Panc1 (cell line): ENCODE measurements at regions not wholly inside any gene's neighbourhood (a gene's known extent, or its start where the extent isn't known, plus 50 kb on each side); places are given as distances from the start of the nearest gene placed in this dataset.

Experiments used
- ATAC-seq: fragments of 200-7000 bp; cut with Tn5 transposase; 2 replicates; pipeline ENCODE4 v1.9.1; 2020; ENCODE audit warnings: mild to moderate bottlenecking, moderate library complexity
- BruUV-seq: library from RNA; stranded (reverse); fragments of 400-500 nt; replicated peaks from 2 replicates; lab custom pipeline; 2021; lab: Mats Ljungman, UMichigan
- CTCF ChIA-PET: fragments of 300-600 bp; sonication (Branson Sonifier 250); formaldehyde crosslinking; loops from one replicate; lab custom pipeline; 2022; ENCODE audit warnings: antibody characterized with exemption; lab: Charles Lee
- POLR2A ChIA-PET: fragments of 300-600 bp; sonication (Branson Sonifier 250); formaldehyde crosslinking; loops from one replicate; lab custom pipeline; 2022; ENCODE audit warnings: antibody characterized with exemption; lab: Charles Lee
- DNase-seq: peaks from one replicate; pipeline ENCODE4 v3.0.0-alpha.2; 2010; ENCODE audit warnings: low read depth, low spot score
- H3K27ac ChIP-seq: 2 replicates; pipeline ENCODE4 v1.5.1; 2011; ENCODE audit warnings: mild to moderate bottlenecking, low read length, inconsistent platforms
- H3K27me3 ChIP-seq: fragments of 200-500 bp; sonication (Bioruptor generic); 2 replicates; pipeline ENCODE4 v1.6.0; 2014; ENCODE audit warnings: low read length, inconsistent platforms; ENCODE audit not compliant: control insufficient read depth, insufficient read depth
- H3K36me3 ChIP-seq: fragments of 200-500 bp; sonication (Bioruptor generic); 2 replicates; pipeline ENCODE4 v1.5.1; 2014; ENCODE audit warnings: inconsistent platforms, mild to moderate bottlenecking, low read length, moderate library complexity; ENCODE audit not compliant: control insufficient read depth, insufficient read depth
- H3K4me1 ChIP-seq: 2 replicates; pipeline ENCODE4 v1.5.1; 2011; ENCODE audit warnings: inconsistent platforms, mild to moderate bottlenecking, low read length, moderate library complexity; ENCODE audit not compliant: control insufficient read depth, insufficient read depth
- H3K4me3 ChIP-seq, 2 experiments: 2 replicates each; pipeline ENCODE4 v1.5.1; 2011 to 2012; ENCODE audit warnings: low read depth in 2 of 2, low read length in 2 of 2, mild to moderate bottlenecking in 2 of 2, inconsistent platforms in 1 of 2, moderate library complexity in 1 of 2
- H3K9me3 ChIP-seq: fragments of 200-500 bp; sonication (Bioruptor generic); 2 replicates; pipeline ENCODE4 v1.5.1; 2014; ENCODE audit warnings: low read depth, mild to moderate bottlenecking, inconsistent platforms, low read length, moderate library complexity; ENCODE audit not compliant: control insufficient read depth, insufficient read depth
- POLR2AphosphoS5 ChIP-seq: IDR thresholded peaks from 2 replicates; pipeline ENCODE4 v1.6.1; 2012; ENCODE audit warnings: mild to moderate bottlenecking, low read depth, low read length, moderate library complexity
- SIN3A ChIP-seq: IDR thresholded peaks from 2 replicates; pipeline ENCODE4 v1.6.1; 2012; ENCODE audit warnings: low read depth, mild to moderate bottlenecking, low read length, moderate library complexity, borderline replicate concordance; ENCODE audit not compliant: insufficient read depth
- TCF7L2 ChIP-seq: IDR thresholded peaks from 2 replicates; pipeline ENCODE4 v1.6.1; 2011; ENCODE audit warnings: mild to moderate bottlenecking, low read depth, low read length, inconsistent platforms
- in situ Hi-C: cut with HindIII; loops from 2 replicates; pipeline ENCODE4 v1.10.0; 2016; ENCODE audit warnings: low sequenced_read_pairs, low pct_unique_long_range_greater_than_20kb
- intact Hi-C: fragments of 100-400 bp; cut with micrococcal nuclease; formaldehyde crosslinking; loops from one replicate; pipeline ENCODE4 v1.10.0; 2022; ENCODE audit not compliant: unreplicated experiment
- TF ChIP-seq, protein P1 (sequence below): fragments of 450-650 bp; IDR thresholded peaks from 2 replicates; pipeline ENCODE4 v1.5.1; 2017; ENCODE audit warnings: mild to moderate bottlenecking
- TF ChIP-seq, protein P2 (sequence below), 2 experiments: IDR thresholded peaks; 2 replicates each; pipeline ENCODE4 v1.6.1; 2011 to 2012; ENCODE audit warnings: low read depth in 2 of 2, control low read depth in 1 of 2, low read length in 1 of 2, mild to moderate bottlenecking in 1 of 2, moderate library complexity in 1 of 2; ENCODE audit not compliant: insufficient read depth in 1 of 2

DNA sequence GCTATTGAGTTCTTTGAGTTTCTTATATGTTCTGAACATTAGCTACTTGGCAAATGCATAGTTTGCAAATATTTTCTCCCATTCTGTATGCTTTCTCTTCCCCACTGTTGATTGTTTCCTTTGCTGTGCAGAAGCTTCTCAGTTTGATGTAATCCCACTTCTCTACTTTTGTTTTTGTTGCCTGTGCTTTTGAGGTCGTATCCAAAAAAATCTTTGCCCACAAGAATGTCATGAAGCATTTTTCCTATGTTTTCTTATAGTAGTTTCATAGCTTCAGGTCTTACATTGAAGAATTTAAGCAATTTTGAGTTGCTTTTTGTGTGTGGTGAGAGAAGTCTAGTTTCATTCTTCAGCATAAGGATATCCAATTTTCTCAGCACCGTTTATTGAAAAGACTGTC, 536.7 kb upstream of the ARGLU1 start:
- Histone ChIP-seq H3K9me3 (no peaks in the 10 kb centered on the region), H3K4me3 (no peak overlapping the region), H3K27me3 (no peaks in the 10 kb centered on the region), H3K27ac (no peak overlapping the region), H3K36me3 (no peaks in the 10 kb centered on the region), H3K4me1 (no peaks in the 10 kb centered on the region)
- no TSS peak for BruUV-seq
- intact Hi-C loops (no loop called here), in situ Hi-C loops (no loop called here)
- TF ChIP-seq SIN3A = no peak
- TF ChIP-seq, protein P1, sequence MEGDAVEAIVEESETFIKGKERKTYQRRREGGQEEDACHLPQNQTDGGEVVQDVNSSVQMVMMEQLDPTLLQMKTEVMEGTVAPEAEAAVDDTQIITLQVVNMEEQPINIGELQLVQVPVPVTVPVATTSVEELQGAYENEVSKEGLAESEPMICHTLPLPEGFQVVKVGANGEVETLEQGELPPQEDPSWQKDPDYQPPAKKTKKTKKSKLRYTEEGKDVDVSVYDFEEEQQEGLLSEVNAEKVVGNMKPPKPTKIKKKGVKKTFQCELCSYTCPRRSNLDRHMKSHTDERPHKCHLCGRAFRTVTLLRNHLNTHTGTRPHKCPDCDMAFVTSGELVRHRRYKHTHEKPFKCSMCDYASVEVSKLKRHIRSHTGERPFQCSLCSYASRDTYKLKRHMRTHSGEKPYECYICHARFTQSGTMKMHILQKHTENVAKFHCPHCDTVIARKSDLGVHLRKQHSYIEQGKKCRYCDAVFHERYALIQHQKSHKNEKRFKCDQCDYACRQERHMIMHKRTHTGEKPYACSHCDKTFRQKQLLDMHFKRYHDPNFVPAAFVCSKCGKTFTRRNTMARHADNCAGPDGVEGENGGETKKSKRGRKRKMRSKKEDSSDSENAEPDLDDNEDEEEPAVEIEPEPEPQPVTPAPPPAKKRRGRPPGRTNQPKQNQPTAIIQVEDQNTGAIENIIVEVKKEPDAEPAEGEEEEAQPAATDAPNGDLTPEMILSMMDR = no peak
- no peak for TF ChIP-seq TCF7L2
- TF ChIP-seq POLR2AphosphoS5 = no peak
- TF ChIP-seq, protein P2, sequence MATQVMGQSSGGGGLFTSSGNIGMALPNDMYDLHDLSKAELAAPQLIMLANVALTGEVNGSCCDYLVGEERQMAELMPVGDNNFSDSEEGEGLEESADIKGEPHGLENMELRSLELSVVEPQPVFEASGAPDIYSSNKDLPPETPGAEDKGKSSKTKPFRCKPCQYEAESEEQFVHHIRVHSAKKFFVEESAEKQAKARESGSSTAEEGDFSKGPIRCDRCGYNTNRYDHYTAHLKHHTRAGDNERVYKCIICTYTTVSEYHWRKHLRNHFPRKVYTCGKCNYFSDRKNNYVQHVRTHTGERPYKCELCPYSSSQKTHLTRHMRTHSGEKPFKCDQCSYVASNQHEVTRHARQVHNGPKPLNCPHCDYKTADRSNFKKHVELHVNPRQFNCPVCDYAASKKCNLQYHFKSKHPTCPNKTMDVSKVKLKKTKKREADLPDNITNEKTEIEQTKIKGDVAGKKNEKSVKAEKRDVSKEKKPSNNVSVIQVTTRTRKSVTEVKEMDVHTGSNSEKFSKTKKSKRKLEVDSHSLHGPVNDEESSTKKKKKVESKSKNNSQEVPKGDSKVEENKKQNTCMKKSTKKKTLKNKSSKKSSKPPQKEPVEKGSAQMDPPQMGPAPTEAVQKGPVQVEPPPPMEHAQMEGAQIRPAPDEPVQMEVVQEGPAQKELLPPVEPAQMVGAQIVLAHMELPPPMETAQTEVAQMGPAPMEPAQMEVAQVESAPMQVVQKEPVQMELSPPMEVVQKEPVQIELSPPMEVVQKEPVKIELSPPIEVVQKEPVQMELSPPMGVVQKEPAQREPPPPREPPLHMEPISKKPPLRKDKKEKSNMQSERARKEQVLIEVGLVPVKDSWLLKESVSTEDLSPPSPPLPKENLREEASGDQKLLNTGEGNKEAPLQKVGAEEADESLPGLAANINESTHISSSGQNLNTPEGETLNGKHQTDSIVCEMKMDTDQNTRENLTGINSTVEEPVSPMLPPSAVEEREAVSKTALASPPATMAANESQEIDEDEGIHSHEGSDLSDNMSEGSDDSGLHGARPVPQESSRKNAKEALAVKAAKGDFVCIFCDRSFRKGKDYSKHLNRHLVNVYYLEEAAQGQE (IDR thresholded peaks at IDR 0.05; ENCODE audit: insufficient read depth in 1 of 2, low read depth in 2 of 2, low read length in 1 of 2) = no peak
- ChIA-PET POLR2A (interaction anchor here (0.6 kb wide), 1 partner anchor 668 kb away, joined by 4 read pairs; no protein-coding TSS in a partner anchor), CTCF (no interaction called here)
- DNase-seq (no peak), ATAC-seq (no peak)

DNA sequence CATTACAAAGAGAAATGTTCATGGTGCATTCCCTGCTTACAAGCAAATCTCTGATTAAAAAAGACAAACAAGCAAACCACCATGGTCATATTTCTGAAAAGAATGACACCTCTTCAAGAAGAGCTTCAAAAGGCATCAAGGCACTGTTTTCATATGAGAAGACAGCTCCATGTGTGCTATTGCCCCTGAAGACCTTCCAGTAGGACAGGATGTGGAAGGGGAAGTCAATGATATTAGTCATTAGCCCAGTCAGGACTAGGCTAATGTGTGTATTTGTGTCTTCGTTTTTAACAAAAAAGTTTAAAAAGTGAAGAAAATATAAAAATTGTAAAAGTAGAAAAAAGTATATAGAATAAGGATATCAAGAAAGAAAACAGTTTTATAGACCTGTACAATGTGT, 534.7 kb upstream of the ARGLU1 start:
- ATAC-seq = no peak
- no peak for DNase-seq
- no peak overlapping the region for H3K27ac ChIP-seq
- no peaks in the 10 kb centered on the region for H3K4me1 ChIP-seq
- intact Hi-C loops = no loop called here
- TF ChIP-seq, protein P2 (IDR thresholded peaks at IDR 0.05; ENCODE audit: insufficient read depth in 1 of 2, low read depth in 2 of 2, low read length in 1 of 2) = no peak
- no peak for TF ChIP-seq TCF7L2
- no peak for TF ChIP-seq POLR2AphosphoS5
- TF ChIP-seq, protein P1 = no peak
- TF ChIP-seq SIN3A = no peak
- CTCF ChIA-PET = no interaction called here
- in situ Hi-C loops = no loop called here
- POLR2A ChIA-PET = no interaction called here
- H3K9me3 ChIP-seq = no peaks in the 10 kb centered on the region
- no TSS peak for BruUV-seq
- no peaks in the 10 kb centered on the region for H3K36me3 ChIP-seq
- H3K4me3 ChIP-seq = no peak overlapping the region
- H3K27me3 ChIP-seq = no peaks in the 10 kb centered on the region
